IPS DF 6.9 (cell line): ENCODE measurements at regions not wholly inside any gene's neighbourhood (a gene's known extent, or its start where the extent isn't known, plus 50 kb on each side); places are given as distances from the start of the nearest gene placed in this dataset.

Experiments used
- DNase-seq: peaks from one replicate; pipeline ENCODE4 v3.0.0-alpha.2; 2013; ENCODE audit warnings: low read depth, low spot score
- H3K27ac ChIP-seq: one replicate; pipeline ENCODE4 v1.5.1; 2013; ENCODE audit warnings: low read length, control low read depth
- H3K27me3 ChIP-seq: 2 replicates; pipeline ENCODE4 v1.6.1; 2013; ENCODE audit warnings: mild to moderate bottlenecking, low read length; ENCODE audit not compliant: control insufficient read depth, insufficient read depth
- H3K36me3 ChIP-seq: 2 replicates; pipeline ENCODE4 v1.6.1; 2013; ENCODE audit warnings: low read length; ENCODE audit not compliant: control insufficient read depth, insufficient read depth
- H3K4me1 ChIP-seq: 2 replicates; pipeline ENCODE4 v1.6.1; 2013; ENCODE audit warnings: low read length; ENCODE audit not compliant: control insufficient read depth, insufficient read depth
- H3K4me3 ChIP-seq: 2 replicates; pipeline ENCODE4 v1.5.1; 2013; ENCODE audit warnings: mild to moderate bottlenecking, low read length
- H3K9me3 ChIP-seq: 2 replicates; pipeline ENCODE4 v1.6.1; 2013; ENCODE audit warnings: low read length, inconsistent platforms; ENCODE audit not compliant: control insufficient read depth, insufficient read depth
- WGBS: extraction: QIAGEN DNeasy Blood & Tissue Kit; methylation state at CpG from one replicate; pipeline ENCODE4 v1.1.7; 2013; ENCODE audit warnings: mixed read lengths, missing lambda C conversion rate; ENCODE audit not compliant: insufficient read length, insufficient coverage; 5-methylcytosine and 5-hydroxymethylcytosine counted together

- Histone ChIP-seq H3K9me3 (no peaks in the 10 kb centered on the region), H3K27me3 (no peaks in the 10 kb centered on the region), H3K36me3 (no peaks in the 10 kb centered on the region), H3K27ac (no peak overlapping the region), H3K4me1 (no peaks in the 10 kb centered on the region), H3K4me3 (no peak overlapping the region)
- no peak for DNase-seq
These were observed 222.1 kb upstream of the DEFB112 start for GRCh38 chr6:50271817-50272216.

GRCh38 chr6:50272611-50273010 lies 222.9 kb upstream of the DEFB112 start:
- Histone ChIP-seq H3K27me3 (no peaks in the 10 kb centered on the region), H3K4me3 (no peak overlapping the region), H3K4me1 (no peaks in the 10 kb centered on the region), H3K36me3 (no peaks in the 10 kb centered on the region), H3K9me3 (no peaks in the 10 kb centered on the region), H3K27ac (no peak overlapping the region)
- no peak for DNase-seq

- DNase-seq: no peak
- WGBS: no CpG with 5 or more reads among the region's 5 CpGs
- no peaks in the 10 kb centered on the region for H3K9me3 ChIP-seq
- no peaks in the 10 kb centered on the region for H3K4me1 ChIP-seq
- no peaks in the 10 kb centered on the region for H3K27me3 ChIP-seq
- no peak overlapping the region for H3K27ac ChIP-seq
- H3K36me3 ChIP-seq: no peaks in the 10 kb centered on the region
- no peak overlapping the region for H3K4me3 ChIP-seq
These were observed 227.1 kb upstream of the DEFB112 start for GRCh38 chr6:50276771-50277261.

- Histone ChIP-seq H3K36me3 (no peaks in the 10 kb centered on the region), H3K27me3 (no peaks in the 10 kb centered on the region), H3K27ac (no peak overlapping the region), H3K9me3 (no peaks in the 10 kb centered on the region), H3K4me1 (no peaks in the 10 kb centered on the region), H3K4me3 (no peak overlapping the region)
- no peak for DNase-seq
- WGBS: no CpG with 5 or more reads among the region's 2 CpGs
These were observed 228.0 kb upstream of the DEFB112 start for GRCh38 chr6:50277774-50278173.

GRCh38 chr6:50278663-50279062 lies 228.9 kb upstream of the DEFB112 start:
- no peaks in the 10 kb centered on the region for H3K4me1 ChIP-seq
- no peak overlapping the region for H3K4me3 ChIP-seq
- no peaks in the 10 kb centered on the region for H3K9me3 ChIP-seq
- no CpG with 5 or more reads among the region's 2 CpGs for WGBS
- no peak for DNase-seq
- no peak overlapping the region for H3K27ac ChIP-seq
- no peaks in the 10 kb centered on the region for H3K36me3 ChIP-seq
- no peaks in the 10 kb centered on the region for H3K27me3 ChIP-seq

GRCh38 chr6:50285735-50286134 lies 236.0 kb upstream of the DEFB112 start:
- Histone ChIP-seq H3K4me3 (no peak overlapping the region), H3K27ac (no peak overlapping the region)
- WGBS: no CpG with 5 or more reads among the region's 2 CpGs

GRCh38 chr6:50288241-50288640 lies 238.5 kb upstream of the DEFB112 start:
- WGBS: no CpG with 5 or more reads among the region's 1 CpG
- no peak overlapping the region for H3K27ac ChIP-seq
- H3K27me3 ChIP-seq: no peaks in the 10 kb centered on the region
- no peaks in the 10 kb centered on the region for H3K9me3 ChIP-seq
- DNase-seq: no peak
- H3K4me3 ChIP-seq: no peak overlapping the region
- no peaks in the 10 kb centered on the region for H3K4me1 ChIP-seq
- H3K36me3 ChIP-seq: no peaks in the 10 kb centered on the region

More at GRCh38 chr6:50285735-50286134, 236.0 kb upstream of the DEFB112 start:
- no peak for DNase-seq
- Histone ChIP-seq H3K27me3 (no peaks in the 10 kb centered on the region), H3K4me1 (no peaks in the 10 kb centered on the region), H3K36me3 (no peaks in the 10 kb centered on the region), H3K9me3 (no peaks in the 10 kb centered on the region)

GRCh38 chr6:50288881-50289280 lies 239.2 kb upstream of the DEFB112 start:
- H3K36me3 ChIP-seq: no peaks in the 10 kb centered on the region
- H3K27me3 ChIP-seq: no peaks in the 10 kb centered on the region
- no peak overlapping the region for H3K4me3 ChIP-seq
- no peak overlapping the region for H3K27ac ChIP-seq
- no peaks in the 10 kb centered on the region for H3K9me3 ChIP-seq
- no CpG with 5 or more reads among the region's 3 CpGs for WGBS
- no peaks in the 10 kb centered on the region for H3K4me1 ChIP-seq
- DNase-seq: no peak

GRCh38 chr6:50289366-50289765 lies 239.6 kb upstream of the DEFB112 start:
- Histone ChIP-seq H3K4me3 (no peak overlapping the region), H3K27me3 (no peaks in the 10 kb centered on the region), H3K9me3 (no peaks in the 10 kb centered on the region), H3K4me1 (no peaks in the 10 kb centered on the region), H3K27ac (no peak overlapping the region), H3K36me3 (no peaks in the 10 kb centered on the region)
- no peak for DNase-seq
- WGBS: no CpG with 5 or more reads among the region's 1 CpG

GRCh38 chr6:50301307-50301706 lies 251.6 kb upstream of the DEFB112 start:
- Histone ChIP-seq H3K4me3 (no peak overlapping the region), H3K9me3 (no peaks in the 10 kb centered on the region), H3K36me3 (no peaks in the 10 kb centered on the region), H3K4me1 (no peaks in the 10 kb centered on the region), H3K27me3 (no peaks in the 10 kb centered on the region), H3K27ac (no peak overlapping the region)
- no peak for DNase-seq
- WGBS: no CpG with 5 or more reads among the region's 2 CpGs

- Histone ChIP-seq H3K36me3 (no peaks in the 10 kb centered on the region), H3K9me3 (no peaks in the 10 kb centered on the region), H3K27ac (no peak overlapping the region), H3K4me3 (no peak overlapping the region), H3K4me1 (no peaks in the 10 kb centered on the region), H3K27me3 (no peaks in the 10 kb centered on the region)
- no peak for DNase-seq
These were observed 255.9 kb upstream of the DEFB112 start for GRCh38 chr6:50305660-50306059.
